ENCODE measurements at regions not wholly inside any gene's neighbourhood (a gene's known extent, or its start where the extent isn't known, plus 50 kb on each side); places are given as distances from the start of the nearest gene placed in this dataset.

GRCh38 chr1:96997717-96998116 is 276.1 kb downstream of the PTBP2 start:
- no peak for DNase-seq (ENCODE audit: low spot score)

DNA sequence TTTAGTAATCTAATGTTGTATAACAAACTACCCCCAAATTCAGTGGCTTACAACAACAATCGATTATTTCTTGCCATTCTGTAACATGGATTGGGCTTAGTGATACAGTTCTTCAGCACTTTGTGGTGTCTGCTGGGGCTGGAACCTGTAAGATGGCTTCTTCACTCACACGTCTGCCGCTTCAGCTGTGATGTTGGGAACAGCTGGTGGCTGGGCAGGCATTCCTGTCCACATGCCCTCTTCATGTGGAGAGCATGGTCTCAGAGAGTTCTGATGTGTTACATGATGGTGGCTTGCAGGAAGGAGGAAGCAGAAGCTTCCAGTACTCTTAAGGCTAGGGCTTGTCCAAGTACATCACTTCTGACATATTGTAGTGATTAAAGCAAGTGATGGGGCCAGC is 276.9 kb downstream of the PTBP2 start:
- DNase-seq (ENCODE audit: low spot score): no peak

DNA sequence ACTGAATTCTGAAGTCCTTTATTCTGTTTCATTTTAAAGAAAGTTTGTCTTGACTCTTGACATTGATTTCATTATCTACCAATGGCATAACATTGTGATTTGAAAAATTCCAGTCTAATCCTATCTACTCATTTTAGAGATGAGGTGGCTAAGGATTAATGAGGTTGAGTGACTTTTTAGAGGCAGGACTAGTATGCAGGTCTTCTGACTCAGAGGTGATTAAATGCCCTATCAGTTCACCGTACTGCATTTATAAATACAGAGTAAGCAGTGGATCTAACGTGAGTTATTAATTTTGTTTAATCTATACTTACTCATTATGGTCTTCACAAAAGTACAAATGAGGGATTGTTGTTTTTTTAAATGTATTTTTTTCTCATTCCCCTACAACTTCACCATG is 277.6 kb downstream of the PTBP2 start:
- no peak for DNase-seq (ENCODE audit: low spot score)

DNA sequence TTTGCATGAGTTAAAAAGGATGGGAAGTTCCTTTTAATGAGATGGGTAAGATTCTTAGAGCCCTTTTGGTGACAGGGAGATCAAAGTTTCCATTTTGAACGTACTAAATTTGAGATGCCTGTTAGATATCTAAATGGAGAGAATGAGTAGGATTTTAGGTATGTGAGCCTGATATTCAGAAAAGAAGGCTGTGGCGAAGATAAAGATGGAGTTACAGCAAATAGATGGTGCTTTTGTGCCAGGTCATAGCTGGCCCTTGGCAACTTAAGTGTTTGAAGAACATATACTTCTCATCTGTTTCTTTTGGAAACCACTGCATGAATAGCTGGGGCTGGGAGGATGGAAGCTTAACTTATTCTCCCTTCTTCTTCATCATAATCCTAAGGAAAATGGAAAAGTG is 282.5 kb downstream of the PTBP2 start:
- DNase-seq (ENCODE audit: low spot score): no peak

DNA sequence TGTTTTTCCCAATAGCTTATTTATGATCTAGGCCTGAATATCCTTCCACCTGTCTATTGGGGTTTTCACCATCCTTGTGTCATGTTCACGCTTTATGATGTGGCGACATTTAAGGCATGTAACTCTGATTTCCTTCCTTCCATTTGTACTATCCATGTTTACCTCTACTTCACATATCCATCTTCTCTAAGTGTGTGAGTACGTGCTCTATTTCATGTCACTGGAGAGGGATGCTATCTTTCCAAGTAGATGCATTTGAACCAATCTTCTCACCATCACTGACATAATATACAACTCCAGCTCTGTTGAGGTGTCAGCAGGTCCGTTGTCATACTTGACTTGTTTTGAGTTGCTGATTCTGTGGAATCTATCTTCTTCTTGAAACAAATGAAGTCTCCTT is 283.2 kb downstream of the PTBP2 start:
- DNase-seq (ENCODE audit: low spot score): no peak

- DNase-seq (ENCODE audit: low spot score): no peak
These were observed 284.6 kb downstream of the PTBP2 start for GRCh38 chr1:97006044-97006661.

DNA sequence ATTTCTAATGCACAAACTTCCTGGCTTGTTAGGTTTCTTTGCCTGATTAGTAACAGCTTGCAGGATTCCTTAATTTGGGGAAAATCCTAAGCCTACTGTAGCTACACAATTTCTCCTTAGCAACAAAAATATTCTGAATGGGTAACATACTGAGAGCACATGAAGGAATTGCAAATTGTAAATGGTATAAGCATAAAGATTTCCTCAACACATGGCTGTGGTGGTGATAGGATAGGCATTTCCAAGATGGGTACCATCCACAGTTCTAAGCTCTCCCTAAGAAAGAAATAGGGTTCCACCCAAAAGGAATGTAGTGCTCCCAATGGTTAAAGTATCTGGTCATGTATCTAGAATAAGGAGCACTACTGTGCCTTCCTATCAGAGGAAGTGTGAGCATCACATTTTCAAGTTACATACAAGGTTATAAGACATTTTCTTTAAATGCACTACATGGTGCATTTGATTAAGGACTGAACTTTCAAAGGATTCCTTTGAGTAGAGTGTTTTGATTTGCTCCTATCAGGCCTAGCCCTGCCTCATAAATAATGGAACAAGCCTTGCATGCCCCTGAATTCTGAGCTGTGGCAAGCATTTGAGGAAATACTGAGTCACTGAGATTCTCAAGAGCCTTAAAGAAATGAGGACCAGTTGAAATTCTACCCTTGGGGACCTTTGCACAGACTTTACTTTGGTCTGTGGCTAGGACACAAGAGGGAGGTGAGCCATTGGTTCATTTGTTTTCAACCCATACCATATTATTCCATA is 286.4 kb downstream of the PTBP2 start:
- no peak for DNase-seq (ENCODE audit: low spot score)

DNA sequence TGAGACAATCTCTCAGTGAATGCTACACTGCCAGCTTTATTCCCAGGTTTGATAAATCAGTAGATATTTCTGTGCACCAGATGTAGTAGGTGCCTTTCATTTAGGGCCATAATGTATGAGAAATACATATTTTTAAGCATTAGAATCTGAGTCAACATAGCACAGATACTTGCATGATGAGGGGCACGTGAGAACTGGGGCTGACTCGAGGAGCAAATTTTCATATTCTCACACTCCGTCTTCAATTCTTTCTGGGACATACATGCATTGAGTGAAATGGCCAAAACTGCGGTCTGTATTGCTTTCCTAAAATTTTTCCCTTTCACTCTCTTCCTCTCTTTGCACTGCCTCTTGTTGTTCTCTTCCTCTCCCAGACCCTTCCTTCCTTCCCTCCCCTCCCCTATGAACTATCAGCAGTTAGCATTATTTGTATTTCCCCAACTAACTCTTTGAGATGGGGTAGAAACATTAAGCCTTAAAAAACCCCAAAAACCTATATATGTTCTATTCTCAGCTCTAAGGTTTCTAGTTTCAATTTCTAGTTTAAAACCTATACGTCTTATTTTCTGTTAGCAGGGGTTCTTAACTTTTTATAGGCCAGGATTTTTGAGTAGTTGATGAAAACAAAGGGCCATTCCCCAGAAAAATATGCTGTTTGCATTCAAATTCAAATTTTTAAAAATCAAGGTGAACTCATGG is 289.1 kb downstream of the PTBP2 start:
- DNase-seq (ENCODE audit: low spot score): no peak

DNA sequence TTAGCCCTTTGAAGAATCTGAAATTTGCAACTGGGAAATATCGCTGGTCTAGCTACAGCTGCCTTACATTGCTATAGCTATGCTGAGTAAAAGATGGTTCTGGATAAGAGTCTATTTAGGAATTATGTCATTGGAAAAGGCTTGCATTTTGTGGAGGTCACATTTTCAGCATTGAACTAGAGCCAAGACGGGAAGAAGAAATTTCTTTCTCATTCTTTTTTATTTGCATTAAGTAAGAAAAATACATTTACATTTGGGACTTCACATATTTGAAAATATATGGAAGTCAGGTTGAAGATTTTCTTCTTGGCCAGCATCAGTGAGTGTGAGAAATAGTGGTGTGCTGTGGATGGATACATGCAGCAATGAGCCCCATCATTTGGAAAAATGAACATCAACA is 291.6 kb downstream of the PTBP2 start:
- DNase-seq (ENCODE audit: low spot score): no peak

DNA sequence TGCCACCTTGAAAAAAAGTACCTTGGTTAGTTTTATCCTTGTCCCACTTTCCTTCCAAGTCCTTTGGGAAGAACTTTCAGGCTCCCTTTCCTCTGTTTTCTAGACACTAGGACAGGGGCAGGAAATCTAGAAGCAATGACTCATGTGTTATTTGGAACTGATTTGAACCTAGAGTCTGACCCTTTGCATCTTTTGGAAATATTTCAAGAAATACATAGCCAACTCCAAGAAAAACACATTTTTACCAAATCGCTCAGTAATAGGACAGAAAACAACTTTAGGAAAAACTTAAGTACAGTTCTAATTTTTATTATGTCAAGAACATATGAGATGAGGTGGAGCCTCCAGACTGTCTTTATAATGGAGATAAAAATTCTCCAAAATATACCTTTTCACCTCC is 292.4 kb downstream of the PTBP2 start:
- DNase-seq (ENCODE audit: low spot score): no peak

DNA sequence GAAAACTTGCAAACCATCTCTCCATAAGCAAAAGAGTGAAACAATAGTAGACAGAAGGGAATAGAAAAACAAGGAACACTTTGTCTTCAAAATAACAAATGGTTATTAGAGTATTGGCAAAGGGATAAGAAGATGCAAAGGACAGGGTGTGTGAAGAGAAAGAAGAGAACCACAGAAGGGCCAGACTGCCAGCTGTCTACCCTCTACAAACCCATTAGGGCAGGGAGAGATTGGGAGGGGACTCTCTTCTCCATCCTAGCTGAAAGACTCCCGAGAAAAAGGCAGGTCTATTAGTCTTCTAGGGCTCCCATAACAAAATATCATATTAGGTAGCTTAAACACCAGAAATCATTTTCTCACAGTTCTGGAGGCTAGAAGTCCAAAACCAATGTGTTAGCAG is 292.8 kb downstream of the PTBP2 start:
- DNase-seq (ENCODE audit: low spot score): no peak

DNA sequence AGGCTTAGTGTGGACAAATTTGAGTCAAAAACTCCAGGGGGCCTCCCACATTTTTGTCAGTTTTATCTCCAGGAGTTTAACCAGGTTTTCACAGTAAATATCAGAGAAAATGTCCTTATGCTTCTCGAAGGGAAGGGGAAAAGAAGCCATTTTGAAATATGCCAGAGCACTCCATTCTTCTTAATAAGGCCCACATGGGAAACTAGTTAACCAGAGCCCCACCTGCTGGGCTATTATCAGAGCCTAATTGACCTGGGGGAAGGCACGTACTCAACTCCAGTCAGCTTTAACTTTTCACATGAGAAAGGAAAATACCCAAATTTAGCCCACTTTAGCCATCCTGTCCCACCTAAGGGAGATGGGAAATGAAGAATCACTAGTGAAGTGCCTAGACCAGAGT is 296.3 kb downstream of the PTBP2 start:
- no peak for DNase-seq (ENCODE audit: low spot score)
